ENCODE measurements at regions not wholly inside any gene's neighbourhood (a gene's known extent, or its start where the extent isn't known, plus 50 kb on each side); places are given as distances from the start of the nearest gene placed in this dataset.

GRCh38 chr15:95912280-95912625 is 418.2 kb upstream of the NR2F2 start:
- TF ChIP-seq FOXP2 (optimal IDR thresholded peaks at IDR 0.05; ENCODE audit: borderline replicate concordance, extremely low read depth, extremely low read length, insufficient read depth) (no peak), REST (IDR thresholded peaks at IDR 0.05; ENCODE audit: insufficient read depth in 1 of 2, low read depth in 2 of 2, low read length in 2 of 2) (no peak)

Measured in PFSK-1 (cell line).